HPDE6-E6E7 (cell line): ENCODE measurements at regions not wholly inside any gene's neighbourhood (a gene's known extent, or its start where the extent isn't known, plus 50 kb on each side); places are given as distances from the start of the nearest gene placed in this dataset.

ENCODE experiments used
- DNase-seq: peaks from one replicate; pipeline ENCODE4 v3.0.0; 2011; ENCODE audit warnings: missing footprints; ENCODE audit errors: extremely low spot score

- no peak for DNase-seq
Observed at GRCh38 chr13:72379581-72379980, 347.8 kb downstream of the MZT1 start.

GRCh38 chr13:72368031-72368430 is 359.4 kb downstream of the MZT1 start:
- DNase-seq, result no peak

GRCh38 chr13:72346716-72347115 is 380.7 kb downstream of the MZT1 start:
- no peak for DNase-seq

- DNase-seq, result no peak
Observed at GRCh38 chr13:72342364-72342763, 385.1 kb downstream of the MZT1 start.

- no peak for DNase-seq
Observed at GRCh38 chr13:72341904-72342303, 385.5 kb downstream of the MZT1 start.

GRCh38 chr13:72317346-72318109 is 409.9 kb downstream of the MZT1 start:
- no peak for DNase-seq

GRCh38 chr13:72316716-72317115 is 410.7 kb downstream of the MZT1 start:
- DNase-seq, result no peak

- no peak for DNase-seq
Observed at GRCh38 chr13:72315312-72315711, 412.1 kb downstream of the MZT1 start.

DNA sequence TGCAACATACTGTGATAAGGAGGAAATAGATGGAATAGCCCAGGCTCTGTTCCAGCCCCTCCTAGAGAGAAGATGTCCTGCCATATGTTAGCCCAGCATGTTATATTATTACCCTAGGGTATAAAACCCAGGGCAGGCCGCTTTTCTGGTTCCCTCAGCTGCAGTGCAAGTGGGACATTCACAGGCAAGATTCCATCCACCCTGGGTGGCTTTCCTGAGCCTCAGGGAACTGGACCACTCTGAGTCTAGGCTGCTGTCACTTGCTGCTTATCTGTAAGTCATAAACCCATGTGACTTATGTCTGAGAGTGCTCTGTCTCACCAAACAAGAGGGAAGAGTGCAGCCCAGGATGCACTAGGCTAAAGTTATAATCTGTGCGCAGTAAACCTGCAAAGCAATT is 413.2 kb downstream of the MZT1 start:
- DNase-seq, result no peak

DNA sequence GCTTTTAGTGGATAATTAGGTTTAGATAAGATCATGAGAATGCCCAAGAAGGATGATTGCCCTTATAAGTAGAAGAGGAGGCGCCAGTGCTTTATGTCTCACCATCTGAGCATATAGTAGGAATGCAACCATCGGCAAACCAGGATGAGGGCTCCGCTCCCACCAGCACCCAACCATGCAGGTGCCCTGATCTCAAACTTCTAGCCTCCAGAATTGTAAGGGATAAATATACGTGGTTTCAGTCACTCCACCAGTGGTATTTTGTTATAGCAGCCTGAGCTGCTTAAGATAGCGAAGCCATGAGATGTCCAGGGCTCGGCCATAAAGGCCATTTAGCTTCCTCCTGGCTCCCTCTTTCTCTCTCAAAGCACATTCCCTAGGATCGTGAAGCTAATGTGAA is 413.9 kb downstream of the MZT1 start:
- no peak for DNase-seq

DNA sequence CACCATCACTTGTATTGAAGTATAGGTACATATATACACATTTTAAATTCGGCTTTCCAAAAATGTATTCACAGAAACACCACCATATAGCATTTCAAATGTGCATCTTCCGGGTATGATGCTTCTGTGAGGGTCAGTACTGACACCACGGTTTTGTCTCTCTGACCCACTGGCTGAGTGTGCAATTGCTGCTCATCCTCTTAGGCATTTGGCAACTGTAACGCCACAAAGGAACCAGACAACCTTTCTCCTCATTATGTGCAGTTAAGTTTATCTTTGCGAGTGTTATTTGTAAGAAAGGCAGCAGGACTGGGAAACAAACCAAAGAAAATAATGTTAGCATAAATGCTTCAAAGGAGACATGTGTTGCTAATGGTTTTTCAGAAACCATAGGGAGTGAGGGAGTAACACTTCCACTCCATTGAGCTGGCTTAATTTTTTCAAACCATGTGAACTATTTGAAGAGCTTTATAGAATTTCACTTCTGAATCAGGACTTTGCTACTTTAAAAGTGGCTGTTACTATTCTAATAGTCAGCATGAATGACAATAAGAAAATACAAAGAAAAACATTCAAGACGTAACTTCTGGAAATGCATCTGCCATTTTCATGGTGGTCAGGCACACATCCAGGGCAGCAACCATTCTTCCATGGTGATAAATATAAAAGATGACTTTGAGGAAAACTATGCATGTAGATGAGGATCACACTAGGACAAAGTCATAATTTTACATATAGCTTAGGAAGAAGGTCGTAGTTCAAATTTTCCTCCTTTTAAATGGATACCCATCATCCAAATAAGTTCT is 423.3 kb downstream of the MZT1 start:
- DNase-seq, result no peak

- no peak for DNase-seq
Observed at GRCh38 chr13:72296246-72296645, 429.2 kb upstream of the DACH1 start.

- DNase-seq, result no peak
Observed at GRCh38 chr13:72295153-72295552, 428.1 kb upstream of the DACH1 start.

DNA sequence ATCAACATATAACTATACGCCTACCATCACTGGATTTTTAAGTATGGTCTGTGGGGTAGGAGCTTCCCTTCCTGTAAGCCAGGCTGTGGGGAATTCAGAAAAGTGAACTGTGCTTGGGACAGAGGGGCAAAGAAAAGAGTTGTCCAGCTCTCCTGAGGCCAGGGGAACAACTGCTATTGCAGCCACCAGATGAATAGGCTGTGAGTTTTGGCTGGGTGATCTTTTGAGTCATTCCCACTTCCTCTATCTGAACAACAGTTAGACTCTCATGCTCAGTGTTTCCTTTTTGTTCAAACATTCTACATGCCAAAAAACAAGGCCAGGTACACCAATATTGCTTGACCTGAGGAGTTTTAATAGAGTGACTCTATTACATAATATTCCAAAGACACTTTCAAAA is 426.2 kb upstream of the DACH1 start:
- DNase-seq, result no peak

- DNase-seq, result peak; percentile 54
Observed at GRCh38 chr13:72290962-72291681, 424.1 kb upstream of the DACH1 start.

- DNase-seq, result no peak
Observed at GRCh38 chr13:72286421-72286820, 419.4 kb upstream of the DACH1 start.

- no peak for DNase-seq
Observed at GRCh38 chr13:72284791-72285190, 417.8 kb upstream of the DACH1 start.

GRCh38 chr13:72261732-72262131 is 394.7 kb upstream of the DACH1 start:
- DNase-seq, result no peak

DNA sequence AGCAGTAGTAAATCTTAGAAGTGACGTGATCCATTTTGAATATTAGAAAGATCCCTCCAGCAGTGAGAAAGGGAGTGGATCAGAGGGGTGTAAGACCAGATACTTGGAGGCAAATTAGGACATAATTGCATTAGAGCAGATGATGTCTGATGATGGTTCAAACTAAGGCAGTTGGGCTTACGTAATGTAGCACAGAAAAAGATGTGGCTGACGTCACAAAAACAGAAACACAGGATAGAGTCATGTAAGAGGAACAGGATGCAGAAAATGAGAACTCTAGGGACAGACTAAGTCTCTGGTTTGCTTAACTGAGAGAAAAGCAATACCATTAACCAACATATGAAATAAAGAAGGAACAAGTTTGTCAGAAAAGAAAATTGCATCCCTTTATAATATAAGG is 392.5 kb upstream of the DACH1 start:
- DNase-seq, result no peak

DNA sequence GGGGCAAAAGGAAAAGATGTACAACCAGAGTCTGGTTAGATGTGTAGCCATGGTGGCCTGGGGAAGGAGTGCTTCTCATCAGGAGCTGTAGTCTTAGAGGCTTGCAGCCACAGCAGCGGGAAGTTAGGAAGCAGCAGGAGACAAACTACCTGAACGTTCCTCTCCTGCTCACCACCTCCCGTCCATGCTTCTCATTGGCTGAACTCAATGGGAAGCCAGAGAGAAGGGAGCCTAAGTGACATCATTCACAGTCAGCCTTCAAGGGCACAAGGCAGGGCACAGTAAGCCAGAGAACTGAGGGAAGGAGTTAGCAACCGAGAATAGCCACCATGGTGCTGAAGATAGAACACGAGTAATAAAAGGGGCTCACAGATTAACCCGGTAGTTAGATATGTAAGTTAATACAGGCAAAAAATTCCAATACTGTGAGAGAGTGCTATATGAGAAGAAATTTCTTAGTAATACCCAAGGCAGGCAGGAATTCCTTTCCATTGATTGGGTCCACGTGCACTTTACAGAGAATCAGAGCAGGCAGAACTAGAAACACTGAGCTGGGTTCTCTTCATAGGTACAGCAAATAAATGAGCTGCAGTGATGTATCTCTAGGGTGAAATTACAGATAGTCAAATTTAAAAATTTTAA is 391.5 kb upstream of the DACH1 start:
- no peak for DNase-seq

DNA sequence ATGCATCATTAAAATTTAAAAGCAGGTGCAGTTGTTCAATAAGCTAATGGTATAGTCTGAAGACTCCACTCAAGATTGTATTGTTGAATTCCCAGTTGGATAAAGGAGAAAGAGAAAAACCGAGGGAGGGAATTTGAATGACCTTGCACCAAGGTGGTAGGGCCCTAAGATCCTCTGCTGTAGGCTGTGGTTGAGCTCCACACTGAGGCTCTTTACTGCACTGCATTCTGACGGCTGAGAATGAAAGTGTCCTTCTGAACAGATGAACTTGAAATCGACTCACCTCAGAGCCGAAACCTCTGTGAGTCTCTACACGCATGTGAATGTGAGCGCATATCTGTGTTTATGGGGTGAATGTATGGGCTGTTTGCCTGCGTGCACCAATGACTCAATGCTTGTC is 388.9 kb upstream of the DACH1 start:
- DNase-seq, result peak; percentile 43

DNA sequence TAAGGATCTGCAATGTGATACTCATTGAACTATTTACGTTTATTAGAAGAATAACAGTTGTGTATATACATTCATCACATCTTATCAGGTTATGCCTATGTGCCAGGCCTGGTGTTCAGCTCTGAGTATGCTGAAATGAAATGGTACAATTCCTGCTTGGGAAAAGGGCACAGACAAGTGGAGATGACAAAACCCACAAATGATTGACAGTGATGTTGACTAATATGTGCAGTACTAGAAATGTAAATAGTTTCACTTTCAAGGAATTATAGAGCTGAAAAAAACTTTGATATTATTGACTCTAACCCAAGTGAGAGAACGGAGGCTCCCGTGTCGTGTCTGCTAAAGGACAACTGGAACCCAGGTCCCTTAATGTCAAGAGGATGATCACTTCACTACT is 386.8 kb upstream of the DACH1 start:
- no peak for DNase-seq
